Calu3 (cell line): ENCODE measurements at regions not wholly inside any gene's neighbourhood (a gene's known extent, or its start where the extent isn't known, plus 50 kb on each side); places are given as distances from the start of the nearest gene placed in this dataset.

Experiments
- BruUV-seq: library from RNA; stranded (reverse); fragments of 400-500 nt; replicated peaks from 2 replicates; lab custom pipeline; 2021; lab: Mats Ljungman, UMichigan
- CTCF ChIA-PET: fragments of 300-600 bp; sonication (Branson Sonifier 250); formaldehyde crosslinking; loops from one replicate; lab custom pipeline; 2022; ENCODE audit warnings: antibody characterized with exemption; lab: Charles Lee
- DNase-seq: peaks from one replicate; pipeline ENCODE4 v3.0.0; 2022
- H3K27ac Mint-ChIP-seq: one replicate; pipeline ENCODE4 v1.8.0; 2022; ENCODE audit warnings: mixed read lengths; ENCODE audit not compliant: unreplicated experiment
- H3K27me3 Mint-ChIP-seq: one replicate; pipeline ENCODE4 v1.8.0; 2022; ENCODE audit warnings: mixed read lengths; ENCODE audit not compliant: unreplicated experiment
- H3K36me3 Mint-ChIP-seq: one replicate; pipeline ENCODE4 v1.8.0; 2022; ENCODE audit warnings: mild to moderate bottlenecking, moderate library complexity, mixed read lengths; ENCODE audit not compliant: insufficient read depth, unreplicated experiment
- H3K4me1 Mint-ChIP-seq: one replicate; pipeline ENCODE4 v1.8.0; 2022; ENCODE audit warnings: mild to moderate bottlenecking, low read depth, mixed read lengths; ENCODE audit not compliant: unreplicated experiment
- H3K4me3 Mint-ChIP-seq: one replicate; pipeline ENCODE4 v1.8.0; 2022; ENCODE audit warnings: mild to moderate bottlenecking, low read depth, moderate library complexity, mixed read lengths; ENCODE audit not compliant: unreplicated experiment
- H3K9me3 Mint-ChIP-seq: one replicate; pipeline ENCODE4 v1.8.0; 2022; ENCODE audit warnings: low read depth, mixed read lengths; ENCODE audit not compliant: unreplicated experiment
- CTCF ChIP-seq: fragments of 200-600 bp; IDR thresholded peaks from one replicate; pipeline ENCODE4 v1.8.0; 2022; ENCODE audit warnings: antibody characterized with exemption; ENCODE audit not compliant: unreplicated experiment
- intact Hi-C: fragments of 100-400 bp; cut with micrococcal nuclease; formaldehyde crosslinking; loops from one replicate; pipeline ENCODE4 v1.10.0; 2022; ENCODE audit not compliant: unreplicated experiment

- Mint-ChIP-seq H3K27me3 (no peaks in the 10 kb centered on the region), H3K9me3 (peaks cover 2% of the 10 kb centered on the region), H3K4me3 (no peak overlapping the region), H3K36me3 (no peaks in the 10 kb centered on the region), H3K4me1 (peaks cover 11% of the 10 kb centered on the region), H3K27ac (no peak overlapping the region)
- intact Hi-C loops, result loop anchor here (10.0 kb wide), 1 partner anchor 585 kb away; no protein-coding TSS in a partner anchor
- BruUV-seq, result no TSS peak
- DNase-seq, result no peak
- no peak for TF ChIP-seq CTCF
- CTCF ChIA-PET, result no interaction called here
These were observed 198.7 kb upstream of the RASSF8 start for GRCh38 chr12:25759752-25760151.

- Mint-ChIP-seq H3K4me3 (no peak overlapping the region), H3K27ac (no peak overlapping the region), H3K9me3 (peaks cover 2% of the 10 kb centered on the region), H3K27me3 (no peaks in the 10 kb centered on the region), H3K36me3 (no peaks in the 10 kb centered on the region), H3K4me1 (peaks cover 11% of the 10 kb centered on the region)
- CTCF ChIA-PET, result no interaction called here
- no TSS peak for BruUV-seq
- DNase-seq, result no peak
- intact Hi-C loops, result no loop called here
- no peak for TF ChIP-seq CTCF
These were observed 197.1 kb upstream of the RASSF8 start for GRCh38 chr12:25761356-25761755.

- H3K9me3 Mint-ChIP-seq, result no peaks in the 10 kb centered on the region
- H3K4me3 Mint-ChIP-seq, result no peak overlapping the region
- no TSS peak for BruUV-seq
- DNase-seq, result no peak
- peaks cover 15% of the 10 kb centered on the region for H3K4me1 Mint-ChIP-seq
- H3K27ac Mint-ChIP-seq, result no peak overlapping the region
- H3K36me3 Mint-ChIP-seq, result no peaks in the 10 kb centered on the region
- intact Hi-C loops, result no loop called here
- CTCF ChIA-PET, result no interaction called here
- no peak for TF ChIP-seq CTCF
- H3K27me3 Mint-ChIP-seq, result no peaks in the 10 kb centered on the region
These were observed 194.1 kb upstream of the RASSF8 start for GRCh38 chr12:25764409-25764808.

GRCh38 chr12:25764892-25765291, 193.6 kb upstream of the RASSF8 start:
- Mint-ChIP-seq H3K9me3 (no peaks in the 10 kb centered on the region), H3K27me3 (no peaks in the 10 kb centered on the region), H3K4me1 (peaks cover 19% of the 10 kb centered on the region), H3K4me3 (no peak overlapping the region), H3K36me3 (no peaks in the 10 kb centered on the region), H3K27ac (no peak overlapping the region)
- CTCF ChIA-PET, result no interaction called here
- intact Hi-C loops, result no loop called here
- no peak for TF ChIP-seq CTCF
- no peak for DNase-seq
- BruUV-seq, result no TSS peak
